Activated B cell treated with CpG ODN at 0.5 μM for 24 hours (primary cell): ENCODE measurements at regions not wholly inside any gene's neighbourhood (a gene's known extent, or its start where the extent isn't known, plus 50 kb on each side); places are given as distances from the start of the nearest gene placed in this dataset.

Experiments
- ATAC-seq: fragments of 200-7000 bp; cut with Tn5 transposase; one replicate; pipeline ENCODE4 v1.10.0; 2021; ENCODE audit warnings: low read depth, mild to moderate bottlenecking, moderate library complexity
- CTCF ChIA-PET: fragments of 350-600 bp; sonication (Branson Sonifier 250); formaldehyde crosslinking; loops from one replicate; lab custom pipeline; 2021; ENCODE audit warnings: antibody characterized with exemption; lab: Charles Lee
- POLR2A ChIA-PET: fragments of 350-600 bp; sonication (Branson Sonifier 250); formaldehyde crosslinking; loops from one replicate; lab custom pipeline; 2021; ENCODE audit warnings: antibody characterized with exemption; lab: Charles Lee
- DNase-seq: peaks from one replicate; pipeline ENCODE4 v3.0.0; 2022
- H3K27ac Mint-ChIP-seq: one replicate; pipeline ENCODE4 v1.8.0; 2020; ENCODE audit warnings: mixed read lengths
- H3K27me3 Mint-ChIP-seq: one replicate; pipeline ENCODE4 v1.8.0; 2021; ENCODE audit warnings: mixed read lengths
- H3K36me3 Mint-ChIP-seq: one replicate; pipeline ENCODE4 v1.8.0; 2021; ENCODE audit warnings: low read depth, mixed read lengths
- H3K4me1 Mint-ChIP-seq: one replicate; pipeline ENCODE4 v1.8.0; 2021; ENCODE audit warnings: mixed read lengths
- H3K4me3 Mint-ChIP-seq: one replicate; pipeline ENCODE4 v1.8.0; 2020; ENCODE audit warnings: mild to moderate bottlenecking, mixed read lengths
- H3K9me3 Mint-ChIP-seq: one replicate; pipeline ENCODE4 v1.8.0; 2020; ENCODE audit warnings: mixed read lengths
- CTCF ChIP-seq: fragments of 200-600 bp; IDR thresholded peaks from one replicate; pipeline ENCODE4 v1.8.0; 2022; ENCODE audit warnings: antibody characterized with exemption, mild to moderate bottlenecking
- intact Hi-C: fragments of 100-400 bp; cut with micrococcal nuclease; formaldehyde crosslinking; loops from one replicate; pipeline ENCODE4 v1.15.1; 2024

- Mint-ChIP-seq H3K9me3 (peaks cover 38% of the 10 kb centered on the region), H3K36me3 (no peaks in the 10 kb centered on the region)
- POLR2A ChIA-PET = no interaction called here
These were observed 797.9 kb upstream of the INTU start for GRCh38 chr4:126834854-126835253.

GRCh38 chr4:126838941-126839679, 793.6 kb upstream of the INTU start:
- Mint-ChIP-seq H3K4me3 (no peak overlapping the region), H3K4me1 (no peaks in the 10 kb centered on the region), H3K9me3 (peaks cover 19% of the 10 kb centered on the region), H3K27ac (no peak overlapping the region), H3K36me3 (no peaks in the 10 kb centered on the region), H3K27me3 (no peaks in the 10 kb centered on the region)
- no peak for ATAC-seq
- DNase-seq = no peak
- ChIA-PET POLR2A (no interaction called here), CTCF (no interaction called here)
- TF ChIP-seq CTCF = no peak
- intact Hi-C loops = no loop called here

More at GRCh38 chr4:126834854-126835253, 797.9 kb upstream of the INTU start:
- no peak for DNase-seq
- no peak overlapping the region for H3K27ac Mint-ChIP-seq
- CTCF ChIA-PET = no interaction called here
- ATAC-seq = no peak
- intact Hi-C loops = no loop called here
- H3K4me1 Mint-ChIP-seq = no peaks in the 10 kb centered on the region
- no peak for TF ChIP-seq CTCF
- no peak overlapping the region for H3K4me3 Mint-ChIP-seq
- H3K27me3 Mint-ChIP-seq = no peaks in the 10 kb centered on the region

- ChIA-PET POLR2A (no interaction called here), CTCF (no interaction called here)
- intact Hi-C loops = no loop called here
- Mint-ChIP-seq H3K36me3 (no peaks in the 10 kb centered on the region), H3K9me3 (peaks cover 9% of the 10 kb centered on the region), H3K27me3 (no peaks in the 10 kb centered on the region), H3K27ac (no peak overlapping the region), H3K4me1 (no peaks in the 10 kb centered on the region), H3K4me3 (no peak overlapping the region)
- DNase-seq (no peak), ATAC-seq (no peak)
- no peak for TF ChIP-seq CTCF
These were observed 789.2 kb upstream of the INTU start for GRCh38 chr4:126843492-126844067.

- intact Hi-C loops = no loop called here
- no peaks in the 10 kb centered on the region for H3K4me1 Mint-ChIP-seq
- DNase-seq (no peak), ATAC-seq (no peak)
- H3K9me3 Mint-ChIP-seq = peaks cover 9% of the 10 kb centered on the region
- POLR2A ChIA-PET = no interaction called here
- H3K4me3 Mint-ChIP-seq = no peak overlapping the region
- no peaks in the 10 kb centered on the region for H3K36me3 Mint-ChIP-seq
- CTCF ChIA-PET = no interaction called here
- no peaks in the 10 kb centered on the region for H3K27me3 Mint-ChIP-seq
- no peak for TF ChIP-seq CTCF
- H3K27ac Mint-ChIP-seq = no peak overlapping the region
These were observed 782.5 kb upstream of the INTU start for GRCh38 chr4:126850286-126850685.

GRCh38 chr4:126851391-126851790, 781.4 kb upstream of the INTU start:
- Mint-ChIP-seq H3K36me3 (no peaks in the 10 kb centered on the region), H3K27ac (no peak overlapping the region), H3K9me3 (peaks cover 7% of the 10 kb centered on the region), H3K4me3 (no peak overlapping the region), H3K4me1 (no peaks in the 10 kb centered on the region), H3K27me3 (no peaks in the 10 kb centered on the region)
- ChIA-PET POLR2A (no interaction called here), CTCF (no interaction called here)
- ATAC-seq (no peak), DNase-seq (no peak)
- no peak for TF ChIP-seq CTCF
- intact Hi-C loops = no loop called here
